H1 (cell line): ENCODE measurements at regions not wholly inside any gene's neighbourhood (a gene's known extent, or its start where the extent isn't known, plus 50 kb on each side); places are given as distances from the start of the nearest gene placed in this dataset.

ENCODE experiments used
- CTCF ChIA-PET: fragments of 300-600 bp; sonication (Branson Sonifier 250); formaldehyde crosslinking; loops from one replicate; lab custom pipeline; 2021; ENCODE audit not compliant: partially characterized antibody; lab: Charles Lee
- POLR2A ChIA-PET: fragments of 300-600 bp; sonication (Branson Sonifier 250); formaldehyde crosslinking; loops from one replicate; lab custom pipeline; 2021; ENCODE audit warnings: inconsistent platforms; ENCODE audit not compliant: partially characterized antibody; lab: Charles Lee
- DNase-seq, 2 experiments: peaks; one replicate each; pipeline versions ENCODE4 v3.0.0 to v3.0.0-alpha.2; 2010 to 2022; ENCODE audit warnings: low spot score in 2 of 2, low read depth in 1 of 2, mixed read lengths in 1 of 2
- FAIRE-seq: peaks from 2 replicates; lab custom pipeline; 2011; peaks lifted over from hg19 to GRCh38; lab: Jason Lieb, UNC
- H2AFZ ChIP-seq: 2 replicates; pipeline ENCODE4 v1.8.1; 2012; ENCODE audit warnings: low read length, inconsistent platforms
- H2AK5ac ChIP-seq: 2 replicates; pipeline ENCODE4 v1.6.1; 2013; ENCODE audit warnings: low read depth, low read length
- H2BK120ac ChIP-seq: replicated peaks from 2 replicates; pipeline ENCODE3; 2013; ENCODE audit warnings: low read depth, low read length, inconsistent platforms
- H2BK12ac ChIP-seq: 2 replicates; pipeline ENCODE4 v1.6.1; 2013; ENCODE audit warnings: low read depth, low read length
- H2BK15ac ChIP-seq: 2 replicates; pipeline ENCODE4 v1.6.1; 2013; ENCODE audit warnings: low read length
- H2BK20ac ChIP-seq: 2 replicates; pipeline ENCODE4 v1.6.1; 2013; ENCODE audit warnings: low read length
- H2BK5ac ChIP-seq: 2 replicates; pipeline ENCODE4 v1.6.1; 2013; ENCODE audit warnings: low read depth, low read length
- H3K14ac ChIP-seq: 2 replicates; pipeline ENCODE4 v1.6.1; 2013; ENCODE audit warnings: inconsistent platforms; ENCODE audit not compliant: insufficient read length
- H3K18ac ChIP-seq: 2 replicates; pipeline ENCODE4 v1.6.1; 2013; ENCODE audit warnings: low read length; ENCODE audit errors: extremely low read depth
- H3K23ac ChIP-seq: 2 replicates; pipeline ENCODE4 v1.6.1; 2013; ENCODE audit warnings: inconsistent platforms; ENCODE audit not compliant: insufficient read length
- H3K23me2 ChIP-seq: 2 replicates; pipeline ENCODE4 v1.6.1; 2013; ENCODE audit warnings: low read depth, low read length
- H3K27ac ChIP-seq: 2 replicates; pipeline ENCODE4 v1.6.1; 2011; ENCODE audit warnings: low read depth, low read length, inconsistent platforms
- H3K27me3 ChIP-seq, 4 experiments: replicated peaks in 1 of 4; 1 replicate in 1 of 4; 2 replicates in 3 of 4; pipeline versions ENCODE4 v1.6.1 to v1.8.1; 2011 to 2013; ENCODE audit warnings: low read length in 3 of 4, mild to moderate bottlenecking in 3 of 4, inconsistent platforms in 2 of 4, mixed read lengths in 2 of 4, moderate library complexity in 1 of 4; ENCODE audit not compliant: control insufficient read depth in 3 of 4, insufficient read depth in 3 of 4; ENCODE audit errors: extremely low read depth in 1 of 4
- H3K36me3 ChIP-seq, 4 experiments: 2 replicates each; pipeline versions ENCODE4 v1.6.1 to v1.8.1; 2011 to 2013; ENCODE audit warnings: mild to moderate bottlenecking in 4 of 4, low read length in 3 of 4, moderate library complexity in 2 of 4, control low read depth in 1 of 4, inconsistent platforms in 1 of 4; ENCODE audit not compliant: insufficient read depth in 4 of 4, control insufficient read depth in 2 of 4
- H3K4ac ChIP-seq: replicated peaks from 2 replicates; pipeline ENCODE3; 2013; ENCODE audit warnings: low read length, low read depth, mixed read lengths, inconsistent platforms; ENCODE audit not compliant: insufficient read length
- H3K4me1 ChIP-seq, 4 experiments: replicated peaks in 1 of 4; 1 replicate in 1 of 4; 2 replicates in 3 of 4; pipeline versions ENCODE4 v1.6.1 to v1.8.1; 2011 to 2013; ENCODE audit warnings: low read length in 3 of 4, inconsistent platforms in 2 of 4, mixed read lengths in 1 of 4; ENCODE audit not compliant: insufficient read depth in 4 of 4, control insufficient read depth in 3 of 4
- H3K4me2 ChIP-seq, 2 experiments: 2 replicates each; pipeline versions ENCODE4 v1.6.1 to v1.8.1; 2011 to 2013; ENCODE audit warnings: low read depth in 2 of 2, low read length in 2 of 2, control low read depth in 1 of 2, inconsistent platforms in 1 of 2, mild to moderate bottlenecking in 1 of 2; ENCODE audit not compliant: insufficient read depth in 1 of 2
- H3K4me3 ChIP-seq, 4 experiments: fragments of 200-600, 300-600 bp in 1 of 4; sonication (generic), shearing (Covaris generic), sonication (Bioruptor Twin) in 1 of 4; 2 replicates each; pipeline versions ENCODE4 v1.5.1 to v1.8.1; 2011 to 2016; ENCODE audit warnings: low read length in 4 of 4, low read depth in 3 of 4, control low read depth in 2 of 4, inconsistent platforms in 2 of 4, mild to moderate bottlenecking in 2 of 4, mixed read lengths in 1 of 4, moderate library complexity in 1 of 4; ENCODE audit not compliant: insufficient read depth in 2 of 4; ENCODE audit errors: extremely low read depth in 1 of 4
- H3K56ac ChIP-seq: replicated peaks from 2 replicates; pipeline ENCODE3; 2013; ENCODE audit warnings: low read depth, mild to moderate bottlenecking, mixed read lengths, low read length, inconsistent platforms; ENCODE audit not compliant: insufficient read length
- H3K79me1 ChIP-seq: 2 replicates; pipeline ENCODE4 v1.6.1; 2013; ENCODE audit warnings: low read depth, low read length, control low read depth
- H3K79me2 ChIP-seq, 2 experiments: 2 replicates each; pipeline versions ENCODE4 v1.6.1 to v1.8.1; 2012 to 2013; ENCODE audit warnings: low read length in 2 of 2, mild to moderate bottlenecking in 2 of 2, inconsistent platforms in 1 of 2; ENCODE audit not compliant: insufficient read depth in 2 of 2, control insufficient read depth in 1 of 2
- H3K9ac ChIP-seq, 4 experiments: replicated peaks in 1 of 4; 1 replicate in 1 of 4; 2 replicates in 3 of 4; pipeline versions ENCODE4 v1.6.1 to v1.8.1; 2011 to 2013; ENCODE audit warnings: low read depth in 3 of 4, low read length in 3 of 4, control low read depth in 2 of 4, mild to moderate bottlenecking in 2 of 4, moderate library complexity in 2 of 4, inconsistent platforms in 1 of 4; ENCODE audit errors: extremely low read depth in 1 of 4
- H3K9me3 ChIP-seq, 2 experiments: 2 replicates each; pipeline versions ENCODE4 v1.6.1 to v1.8.1; 2012 to 2013; ENCODE audit warnings: mild to moderate bottlenecking in 2 of 2, moderate library complexity in 2 of 2, control low read depth in 1 of 2, inconsistent platforms in 1 of 2, low read depth in 1 of 2, low read length in 1 of 2, mixed read lengths in 1 of 2; ENCODE audit not compliant: insufficient read depth in 2 of 2
- H4K20me1 ChIP-seq, 2 experiments: replicated peaks in 1 of 2; 2 replicates each; pipeline versions ENCODE3 to v1.8.1; 2011 to 2013; ENCODE audit warnings: inconsistent platforms in 2 of 2, low read length in 2 of 2, mild to moderate bottlenecking in 1 of 2; ENCODE audit not compliant: insufficient read depth in 2 of 2, control insufficient read depth in 1 of 2
- H4K5ac ChIP-seq: 2 replicates; pipeline ENCODE4 v1.6.1; 2013; ENCODE audit warnings: low read length, low read depth, mixed read lengths, inconsistent platforms; ENCODE audit not compliant: insufficient read length
- H4K8ac ChIP-seq: 2 replicates; pipeline ENCODE4 v1.8.0; 2013; ENCODE audit warnings: mild to moderate bottlenecking, moderate library complexity, low read length, inconsistent platforms; ENCODE audit not compliant: insufficient read depth; ENCODE audit errors: extremely low read depth
- H4K91ac ChIP-seq: replicated peaks from 2 replicates; pipeline ENCODE3; 2013; ENCODE audit warnings: low read length, mixed read lengths, inconsistent platforms; ENCODE audit not compliant: insufficient read length
- ASH2L ChIP-seq: fragments of 200-600, 300-600 bp; sonication (generic); IDR thresholded peaks from one replicate; pipeline ENCODE4 v1.7.1; 2017; ENCODE audit warnings: low read length
- BCL11A ChIP-seq, 2 experiments: IDR thresholded peaks; one replicate each; pipeline ENCODE4 v1.6.1; 2011; ENCODE audit warnings: low read depth in 2 of 2, low read length in 2 of 2, mild to moderate bottlenecking in 2 of 2
- CBX8 ChIP-seq: fragments of 300-800, 300-1000 bp; sonication (generic); IDR thresholded peaks from 2 replicates; pipeline ENCODE4 v1.7.1; 2016; ENCODE audit warnings: low read depth, low read length, borderline replicate concordance
- EGR1 ChIP-seq: IDR thresholded peaks from 2 replicates; pipeline ENCODE4 v1.6.1; 2011; ENCODE audit warnings: low read depth, low read length, borderline replicate concordance
- HDAC6 ChIP-seq: IDR thresholded peaks from one replicate; pipeline ENCODE4 v1.7.1; 2012; ENCODE audit warnings: low read depth, mild to moderate bottlenecking, inconsistent platforms, low read length, moderate library complexity
- JUN ChIP-seq: IDR thresholded peaks from 2 replicates; pipeline ENCODE4 v1.6.1; 2011; ENCODE audit warnings: low read depth, mild to moderate bottlenecking, improper control_type of control experiment, low read length
- KDM1A ChIP-seq: fragments of 200-600, 300-600 bp; sonication (generic); IDR thresholded peaks from 2 replicates; pipeline ENCODE4 v1.7.1; 2016; ENCODE audit warnings: mild to moderate bottlenecking, low read length, borderline replicate concordance
- MAFK ChIP-seq: IDR thresholded peaks from 2 replicates; pipeline ENCODE4 v1.6.1; 2012; ENCODE audit warnings: low read depth, mild to moderate bottlenecking, improper control_type of control experiment, low read length
- SIX5 ChIP-seq: IDR thresholded peaks from 2 replicates; pipeline ENCODE4 v1.6.1; 2011; ENCODE audit warnings: mild to moderate bottlenecking, low read depth, low read length
- TCF12 ChIP-seq: IDR thresholded peaks from 2 replicates; pipeline ENCODE4 v1.6.1; 2011; ENCODE audit warnings: low read depth, mild to moderate bottlenecking, low read length
- WGBS, 2 experiments: shearing (Covaris generic) in 1 of 2; methylation state at CpG; one replicate each; pipeline versions ENCODE4 v1.1.6 to v1.1.7; 2013 to 2015; ENCODE audit warnings: low lambda C conversion rate in 2 of 2, mixed read lengths in 2 of 2, inconsistent platforms in 1 of 2, low coverage in 1 of 2, missing lambda C conversion rate in 1 of 2; ENCODE audit not compliant: insufficient replicate concordance in 2 of 2, insufficient coverage in 1 of 2, insufficient read length in 1 of 2; ENCODE audit errors: extremely low coverage in 1 of 2, missing lambda C conversion rate in 1 of 2; 5-methylcytosine and 5-hydroxymethylcytosine counted together
- TF ChIP-seq, protein P1 (sequence below), 3 experiments: IDR thresholded peaks; 1 replicate in 2 of 3; 2 replicates in 1 of 3; pipeline versions ENCODE4 v1.5.1 to v1.6.1; 2011; ENCODE audit warnings: low read length in 3 of 3, mild to moderate bottlenecking in 3 of 3, inconsistent platforms in 2 of 3, low read depth in 1 of 3, moderate library complexity in 1 of 3; ENCODE audit not compliant: insufficient read depth in 1 of 3; ENCODE audit errors: control extremely low read depth in 1 of 3

DNA sequence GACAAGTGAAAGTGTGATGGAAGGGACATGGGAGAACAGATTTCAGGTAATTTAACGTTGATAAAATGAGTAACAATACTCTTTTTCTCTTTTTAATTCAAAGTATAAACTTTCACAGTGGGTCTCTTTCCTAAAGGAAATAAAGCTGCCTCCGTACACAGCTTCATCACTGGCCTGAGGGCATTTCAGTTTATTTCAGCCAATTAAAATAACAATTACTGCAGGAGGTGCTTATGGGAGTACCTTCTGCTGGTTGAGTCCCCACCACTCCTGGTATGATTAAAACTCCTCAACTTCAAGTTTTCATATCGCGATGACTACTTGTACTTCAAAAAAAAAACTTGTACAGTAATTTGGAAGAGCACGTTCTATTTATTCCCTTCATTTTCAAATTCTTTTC, 1845.9 kb downstream of the MAT2B start:
- Histone ChIP-seq H2BK20ac (no peak overlapping the region), H4K91ac (no peak overlapping the region), H2AK5ac (no peak overlapping the region), H3K4me3 (no peak overlapping the region), H2BK12ac (no peak overlapping the region), H3K23me2 (no peaks in the 10 kb centered on the region; the same call in 1 of the 2 replicates), H4K5ac (no peak overlapping the region), H3K56ac (no peak overlapping the region), H2BK5ac (no peak overlapping the region), H4K20me1 (no peaks in the 10 kb centered on the region), H3K23ac (no peak overlapping the region), H3K18ac (no peak overlapping the region), H3K9ac (no peak overlapping the region), H3K4me2 (no peak overlapping the region), H3K9me3 (no peaks in the 10 kb centered on the region), H3K14ac (no peak overlapping the region), H2AFZ (no peak overlapping the region), H4K8ac (no peak overlapping the region), H3K27me3 (no peaks in the 10 kb centered on the region), H3K79me2 (no peaks in the 10 kb centered on the region), H2BK15ac (no peak overlapping the region), H3K4me1 (0 out of 7 replicates have a peak, but pooled peaks cover 0 to 3% (median 0%) of the 10 kb centered on the region in 4 experiments), H3K4ac (no peak overlapping the region), H3K27ac (no peak overlapping the region), H2BK120ac (no peak overlapping the region), H3K36me3 (no peaks in the 10 kb centered on the region), H3K79me1 (no peaks in the 10 kb centered on the region)
- ChIA-PET POLR2A (interaction anchor here (0.6 kb wide), 1 partner anchor 61 kb away, joined by 3 read pairs; no protein-coding TSS in a partner anchor), CTCF (interaction anchor here (0.7 to 0.8 kb wide), 2 partner anchors 93 to 814 kb away, joined by 3 to 4 read pairs; no protein-coding TSS in a partner anchor)
- TF ChIP-seq JUN (no peak), HDAC6 (no peak), EGR1 (no peak), SIX5 (no peak), MAFK (no peak), TCF12 (no peak), KDM1A (no peak), CBX8 (no peak), BCL11A (IDR thresholded peaks at IDR 0.05; ENCODE audit: low read depth in 2 of 2, low read length in 2 of 2) (no peak), ASH2L (no peak)
- TF ChIP-seq, protein P1, sequence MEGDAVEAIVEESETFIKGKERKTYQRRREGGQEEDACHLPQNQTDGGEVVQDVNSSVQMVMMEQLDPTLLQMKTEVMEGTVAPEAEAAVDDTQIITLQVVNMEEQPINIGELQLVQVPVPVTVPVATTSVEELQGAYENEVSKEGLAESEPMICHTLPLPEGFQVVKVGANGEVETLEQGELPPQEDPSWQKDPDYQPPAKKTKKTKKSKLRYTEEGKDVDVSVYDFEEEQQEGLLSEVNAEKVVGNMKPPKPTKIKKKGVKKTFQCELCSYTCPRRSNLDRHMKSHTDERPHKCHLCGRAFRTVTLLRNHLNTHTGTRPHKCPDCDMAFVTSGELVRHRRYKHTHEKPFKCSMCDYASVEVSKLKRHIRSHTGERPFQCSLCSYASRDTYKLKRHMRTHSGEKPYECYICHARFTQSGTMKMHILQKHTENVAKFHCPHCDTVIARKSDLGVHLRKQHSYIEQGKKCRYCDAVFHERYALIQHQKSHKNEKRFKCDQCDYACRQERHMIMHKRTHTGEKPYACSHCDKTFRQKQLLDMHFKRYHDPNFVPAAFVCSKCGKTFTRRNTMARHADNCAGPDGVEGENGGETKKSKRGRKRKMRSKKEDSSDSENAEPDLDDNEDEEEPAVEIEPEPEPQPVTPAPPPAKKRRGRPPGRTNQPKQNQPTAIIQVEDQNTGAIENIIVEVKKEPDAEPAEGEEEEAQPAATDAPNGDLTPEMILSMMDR (IDR thresholded peaks at IDR 0.05; ENCODE audit: control extremely low read depth in 1 of 3, insufficient read depth in 1 of 3, low read depth in 1 of 3, low read length in 3 of 3) = no peak
- no peak for DNase-seq
- 86% methylated on average over 5 of the region's 5 CpGs; no CpG with 5 or more reads in 1 of the 2 experiments for WGBS, 2 experiments
- no peak for FAIRE-seq
